Astrocyte (in vitro differentiated cells and primary cell): ENCODE measurements at regions not wholly inside any gene's neighbourhood (a gene's known extent, or its start where the extent isn't known, plus 50 kb on each side); places are given as distances from the start of the nearest gene placed in this dataset.

ENCODE experiments used
- EZH2 ChIP-seq: IDR thresholded peaks from 2 replicates; pipeline ENCODE4 v1.6.1; 2012; ENCODE audit warnings: mild to moderate bottlenecking, low read length, inconsistent platforms; ENCODE audit not compliant: insufficient read depth
- TF ChIP-seq, protein P1 (sequence below): IDR thresholded peaks from 2 replicates; pipeline ENCODE4 v1.5.1; 2011; ENCODE audit warnings: low read depth, mild to moderate bottlenecking, inconsistent platforms, low read length, moderate library complexity; ENCODE audit not compliant: insufficient read depth

DNA sequence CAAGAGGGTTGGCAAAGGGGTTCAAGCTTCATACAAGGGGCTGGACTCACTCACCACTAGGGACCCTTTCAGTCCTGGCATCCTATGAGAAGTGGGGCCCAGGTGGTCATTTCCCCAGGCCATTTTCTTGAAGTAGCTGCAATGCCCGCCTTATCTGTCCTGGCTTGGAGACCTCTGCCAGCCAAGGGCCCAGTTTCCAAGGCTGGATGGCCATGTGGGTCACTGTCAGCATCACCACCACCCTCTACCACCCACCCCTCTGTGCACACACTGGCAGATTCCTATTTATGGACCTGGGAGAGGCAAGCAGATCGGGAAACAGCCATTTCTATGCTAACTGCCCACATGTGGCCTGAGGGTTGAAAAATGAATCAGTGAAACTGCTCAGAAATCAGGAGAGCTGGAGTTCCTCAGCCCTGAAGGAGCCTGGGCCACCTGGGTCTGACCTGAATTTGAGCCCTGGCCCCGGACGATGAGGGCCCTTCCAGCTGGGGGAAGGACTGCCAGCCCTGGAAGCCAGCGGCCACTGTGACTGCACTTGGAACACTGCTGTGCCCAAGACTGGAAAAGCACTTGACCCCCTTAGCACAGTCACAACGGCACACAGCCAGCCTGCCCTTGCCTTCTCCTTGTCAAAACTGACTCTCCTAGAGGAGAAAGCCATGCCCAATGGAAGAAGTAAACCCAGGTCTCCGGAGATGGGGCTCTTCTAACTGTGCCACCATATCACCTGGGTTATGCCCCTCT, 442.2 kb downstream of the BUD13 start:
- TF ChIP-seq, protein P1, sequence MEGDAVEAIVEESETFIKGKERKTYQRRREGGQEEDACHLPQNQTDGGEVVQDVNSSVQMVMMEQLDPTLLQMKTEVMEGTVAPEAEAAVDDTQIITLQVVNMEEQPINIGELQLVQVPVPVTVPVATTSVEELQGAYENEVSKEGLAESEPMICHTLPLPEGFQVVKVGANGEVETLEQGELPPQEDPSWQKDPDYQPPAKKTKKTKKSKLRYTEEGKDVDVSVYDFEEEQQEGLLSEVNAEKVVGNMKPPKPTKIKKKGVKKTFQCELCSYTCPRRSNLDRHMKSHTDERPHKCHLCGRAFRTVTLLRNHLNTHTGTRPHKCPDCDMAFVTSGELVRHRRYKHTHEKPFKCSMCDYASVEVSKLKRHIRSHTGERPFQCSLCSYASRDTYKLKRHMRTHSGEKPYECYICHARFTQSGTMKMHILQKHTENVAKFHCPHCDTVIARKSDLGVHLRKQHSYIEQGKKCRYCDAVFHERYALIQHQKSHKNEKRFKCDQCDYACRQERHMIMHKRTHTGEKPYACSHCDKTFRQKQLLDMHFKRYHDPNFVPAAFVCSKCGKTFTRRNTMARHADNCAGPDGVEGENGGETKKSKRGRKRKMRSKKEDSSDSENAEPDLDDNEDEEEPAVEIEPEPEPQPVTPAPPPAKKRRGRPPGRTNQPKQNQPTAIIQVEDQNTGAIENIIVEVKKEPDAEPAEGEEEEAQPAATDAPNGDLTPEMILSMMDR = no peak
- TF ChIP-seq EZH2 = no peak
